ENCODE measurements at regions not wholly inside any gene's neighbourhood (a gene's known extent, or its start where the extent isn't known, plus 50 kb on each side); places are given as distances from the start of the nearest gene placed in this dataset.

- no peaks in the 10 kb centered on the region for H3K9me2 ChIP-seq (replicated peaks; ENCODE audit: insufficient read depth)
- H3K36me3 ChIP-seq (replicated peaks; ENCODE audit: insufficient read depth, low read depth) = no peaks in the 10 kb centered on the region
- H3K79me2 ChIP-seq = no peaks in the 10 kb centered on the region
- DNase-seq (ENCODE audit: low spot score) = no peak
- no peaks in the 10 kb centered on the region for H3K27me3 ChIP-seq
- no peak overlapping the region for H3K4me3 ChIP-seq
- H2AFZ ChIP-seq = no peak overlapping the region
- no peaks in the 10 kb centered on the region for H4K20me1 ChIP-seq (ENCODE audit: insufficient read depth, poor library complexity, severe bottlenecking)
- H3K4me1 ChIP-seq (ENCODE audit: insufficient read depth) = no peaks in the 10 kb centered on the region
- WGBS (ENCODE audit: low lambda C conversion rate, missing lambda C conversion rate) = 94% methylated on average over 4 of the region's 4 CpGs
- no peak overlapping the region for H3K27ac ChIP-seq
- no peaks in the 10 kb centered on the region for H3K9me3 ChIP-seq (ENCODE audit: low read depth)
- TF ChIP-seq EZH2phosphoT487 (IDR thresholded peaks at IDR 0.05; ENCODE audit: low read depth, severe bottlenecking, unreplicated experiment) = no peak
- no peak for TF ChIP-seq CTCF (IDR thresholded peaks at IDR 0.05; ENCODE audit: poor library complexity)
- no peak for TF ChIP-seq EZH2 (IDR thresholded peaks at IDR 0.05; ENCODE audit: borderline replicate concordance)
- H3K4me2 ChIP-seq = no peak overlapping the region
Observed at GRCh38 chr11:10641912-10642697, 51.5 kb downstream of the IRAG1 start.

- TF ChIP-seq EZH2phosphoT487 (IDR thresholded peaks at IDR 0.05; ENCODE audit: low read depth, severe bottlenecking, unreplicated experiment) (no peak), EZH2 (IDR thresholded peaks at IDR 0.05; ENCODE audit: borderline replicate concordance) (no peak), CTCF (IDR thresholded peaks at IDR 0.05; ENCODE audit: poor library complexity) (no peak)
- no peaks in the 10 kb centered on the region for H3K36me3 ChIP-seq (replicated peaks; ENCODE audit: insufficient read depth, low read depth)
Observed at GRCh38 chr11:10641177-10641911, 52.2 kb downstream of the IRAG1 start.

GRCh38 chr11:10640308-10640707, 53.2 kb downstream of the IRAG1 start:
- Histone ChIP-seq H2AFZ (no peak overlapping the region), H3K4me2 (no peak overlapping the region), H3K36me3 (replicated peaks; ENCODE audit: insufficient read depth, low read depth) (no peaks in the 10 kb centered on the region), H3K4me1 (ENCODE audit: insufficient read depth) (no peaks in the 10 kb centered on the region), H3K27me3 (no peaks in the 10 kb centered on the region), H3K79me2 (no peaks in the 10 kb centered on the region), H4K20me1 (ENCODE audit: insufficient read depth, poor library complexity, severe bottlenecking) (no peaks in the 10 kb centered on the region), H3K9me3 (ENCODE audit: low read depth) (no peaks in the 10 kb centered on the region), H3K4me3 (no peak overlapping the region), H3K9me2 (replicated peaks; ENCODE audit: insufficient read depth) (no peaks in the 10 kb centered on the region), H3K27ac (no peak overlapping the region)
- TF ChIP-seq EZH2 (IDR thresholded peaks at IDR 0.05; ENCODE audit: borderline replicate concordance) (no peak), CTCF (IDR thresholded peaks at IDR 0.05; ENCODE audit: poor library complexity) (no peak), EZH2phosphoT487 (IDR thresholded peaks at IDR 0.05; ENCODE audit: low read depth, severe bottlenecking, unreplicated experiment) (no peak)
- no peak for DNase-seq (ENCODE audit: low spot score)
- WGBS (ENCODE audit: low lambda C conversion rate, missing lambda C conversion rate) = 73% methylated on average over 3 of the region's 3 CpGs

More at GRCh38 chr11:10641177-10641911, 52.2 kb downstream of the IRAG1 start:
- Histone ChIP-seq H3K9me3 (ENCODE audit: low read depth) (no peaks in the 10 kb centered on the region), H2AFZ (no peak overlapping the region), H3K27ac (no peak overlapping the region), H3K9me2 (replicated peaks; ENCODE audit: insufficient read depth) (no peaks in the 10 kb centered on the region), H3K79me2 (no peaks in the 10 kb centered on the region), H3K4me2 (no peak overlapping the region), H3K27me3 (no peaks in the 10 kb centered on the region), H3K4me1 (ENCODE audit: insufficient read depth) (no peaks in the 10 kb centered on the region), H4K20me1 (ENCODE audit: insufficient read depth, poor library complexity, severe bottlenecking) (no peaks in the 10 kb centered on the region), H3K4me3 (no peak overlapping the region)
- DNase-seq (ENCODE audit: low spot score) = no peak
- 94% methylated on average over 9 of the region's 9 CpGs for WGBS (ENCODE audit: low lambda C conversion rate, missing lambda C conversion rate)
